Suprapubic skin (tissue), 4 donors: ENCODE measurements at regions not wholly inside any gene's neighbourhood (a gene's known extent, or its start where the extent isn't known, plus 50 kb on each side); places are given as distances from the start of the nearest gene placed in this dataset.

ENCODE experiments used
- EP300 ChIP-seq: sonication (generic); formaldehyde crosslinking; IDR thresholded peaks from one replicate; pipeline ENCODE4 v1.6.1; 2017; ENCODE audit warnings: antibody characterized with exemption
- POLR2A ChIP-seq, 2 donors: fragments of 450-650 bp; IDR thresholded peaks; one replicate each; pipeline ENCODE4 v1.6.1; 2017; ENCODE audit warnings: antibody characterized with exemption in 2 of 2, mild to moderate bottlenecking in 2 of 2, moderate library complexity in 2 of 2
- POLR2AphosphoS5 ChIP-seq, 3 donors: sonication (generic); formaldehyde crosslinking; IDR thresholded peaks; one replicate each; pipeline ENCODE4 v1.6.1; 2017; ENCODE audit warnings: antibody characterized with exemption in 3 of 3
- TF ChIP-seq, protein P1 (sequence below), 2 donors: fragments of 200-600 bp in 1 of 2; fragments of 450-650 bp in 1 of 2; sonication (generic) in 1 of 2; IDR thresholded peaks; one replicate each; pipeline ENCODE4 v1.5.1; 2016 to 2019; ENCODE audit warnings: antibody characterized with exemption in 2 of 2, mild to moderate bottlenecking in 1 of 2, moderate library complexity in 1 of 2

DNA sequence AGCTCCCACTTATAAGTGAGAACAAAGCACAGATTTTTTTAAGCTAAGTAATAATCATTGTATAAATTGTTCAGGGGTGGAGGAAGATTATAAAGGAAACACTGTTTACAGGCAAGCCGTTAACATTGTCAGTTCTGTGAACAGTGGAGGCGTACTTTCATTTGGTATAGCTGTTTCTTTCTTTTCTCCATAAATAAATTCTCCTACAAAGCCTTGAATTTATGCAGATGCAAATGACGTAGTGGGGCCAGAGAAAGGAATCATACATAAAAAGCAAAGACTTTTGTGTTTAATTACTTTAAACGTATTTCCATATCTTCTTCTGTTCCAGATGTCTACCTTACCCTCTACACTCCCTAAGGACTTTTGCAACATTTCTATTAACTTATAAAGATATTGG is 914.9 kb downstream of the ZPLD1 start:
- TF ChIP-seq, protein P1, sequence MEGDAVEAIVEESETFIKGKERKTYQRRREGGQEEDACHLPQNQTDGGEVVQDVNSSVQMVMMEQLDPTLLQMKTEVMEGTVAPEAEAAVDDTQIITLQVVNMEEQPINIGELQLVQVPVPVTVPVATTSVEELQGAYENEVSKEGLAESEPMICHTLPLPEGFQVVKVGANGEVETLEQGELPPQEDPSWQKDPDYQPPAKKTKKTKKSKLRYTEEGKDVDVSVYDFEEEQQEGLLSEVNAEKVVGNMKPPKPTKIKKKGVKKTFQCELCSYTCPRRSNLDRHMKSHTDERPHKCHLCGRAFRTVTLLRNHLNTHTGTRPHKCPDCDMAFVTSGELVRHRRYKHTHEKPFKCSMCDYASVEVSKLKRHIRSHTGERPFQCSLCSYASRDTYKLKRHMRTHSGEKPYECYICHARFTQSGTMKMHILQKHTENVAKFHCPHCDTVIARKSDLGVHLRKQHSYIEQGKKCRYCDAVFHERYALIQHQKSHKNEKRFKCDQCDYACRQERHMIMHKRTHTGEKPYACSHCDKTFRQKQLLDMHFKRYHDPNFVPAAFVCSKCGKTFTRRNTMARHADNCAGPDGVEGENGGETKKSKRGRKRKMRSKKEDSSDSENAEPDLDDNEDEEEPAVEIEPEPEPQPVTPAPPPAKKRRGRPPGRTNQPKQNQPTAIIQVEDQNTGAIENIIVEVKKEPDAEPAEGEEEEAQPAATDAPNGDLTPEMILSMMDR (IDR thresholded peaks at IDR 0.05) = no peak
- TF ChIP-seq POLR2A (IDR thresholded peaks at IDR 0.05) (no peak), EP300 (no peak), POLR2AphosphoS5 (IDR thresholded peaks at IDR 0.05) (no peak)
